Activated naive CD4-positive, alpha-beta T cell treated with anti-CD3 and anti-CD28 coated beads, Interleukin-2, amount 50 U/mL, for 24 hours (primary cell): ENCODE measurements at regions not wholly inside any gene's neighbourhood (a gene's known extent, or its start where the extent isn't known, plus 50 kb on each side); places are given as distances from the start of the nearest gene placed in this dataset.
A peak's percentile ranks its signal among the peaks of the same experiment; 100 is the strongest.

Source experiments
- H3K27ac Mint-ChIP-seq: one replicate; pipeline ENCODE4 v1.8.0; 2021; ENCODE audit warnings: mild to moderate bottlenecking, mixed read lengths
- H3K27me3 Mint-ChIP-seq: one replicate; pipeline ENCODE4 v1.8.0; 2021; ENCODE audit warnings: mixed read lengths
- H3K36me3 Mint-ChIP-seq: one replicate; pipeline ENCODE4 v1.8.0; 2021; ENCODE audit warnings: mixed read lengths
- H3K4me1 Mint-ChIP-seq: one replicate; pipeline ENCODE4 v1.8.0; 2021; ENCODE audit warnings: mixed read lengths
- H3K4me3 Mint-ChIP-seq: one replicate; pipeline ENCODE4 v1.8.0; 2021; ENCODE audit warnings: mild to moderate bottlenecking, mixed read lengths
- H3K9me3 Mint-ChIP-seq: one replicate; pipeline ENCODE4 v1.8.0; 2021; ENCODE audit warnings: mixed read lengths

- Mint-ChIP-seq H3K4me1 (no peaks in the 10 kb centered on the region), H3K27ac (no peak overlapping the region), H3K27me3 (no peaks in the 10 kb centered on the region), H3K36me3 (no peaks in the 10 kb centered on the region), H3K4me3 (no peak overlapping the region), H3K9me3 (peaks cover 16% of the 10 kb centered on the region)
These were observed 673.4 kb upstream of the CBLB start for GRCh38 chr3:106542101-106542769.

- no peaks in the 10 kb centered on the region for H3K9me3 Mint-ChIP-seq
- H3K36me3 Mint-ChIP-seq, result no peaks in the 10 kb centered on the region
- H3K27me3 Mint-ChIP-seq, result no peaks in the 10 kb centered on the region
- H3K4me1 Mint-ChIP-seq, result no peaks in the 10 kb centered on the region
- H3K4me3 Mint-ChIP-seq, result no peak overlapping the region
- no peak overlapping the region for H3K27ac Mint-ChIP-seq
These were observed 683.7 kb upstream of the CBLB start for GRCh38 chr3:106552351-106553043.

- Mint-ChIP-seq H3K9me3 (no peaks in the 10 kb centered on the region), H3K36me3 (no peaks in the 10 kb centered on the region), H3K4me1 (no peaks in the 10 kb centered on the region), H3K4me3 (no peak overlapping the region), H3K27me3 (no peaks in the 10 kb centered on the region), H3K27ac (peak overlapping the region; percentile 24)
These were observed 691.7 kb upstream of the CBLB start for GRCh38 chr3:106560451-106560966.

GRCh38 chr3:106566277-106566676 lies 697.5 kb upstream of the CBLB start:
- Mint-ChIP-seq H3K27ac (no peak overlapping the region), H3K36me3 (no peaks in the 10 kb centered on the region), H3K4me1 (no peaks in the 10 kb centered on the region), H3K27me3 (no peaks in the 10 kb centered on the region), H3K4me3 (no peak overlapping the region), H3K9me3 (no peaks in the 10 kb centered on the region)

- Mint-ChIP-seq H3K4me1 (no peaks in the 10 kb centered on the region), H3K27ac (no peak overlapping the region), H3K4me3 (no peak overlapping the region), H3K27me3 (no peaks in the 10 kb centered on the region), H3K9me3 (no peaks in the 10 kb centered on the region), H3K36me3 (no peaks in the 10 kb centered on the region)
These were observed 701.6 kb upstream of the CBLB start for GRCh38 chr3:106570426-106570825.

- no peak overlapping the region for H3K27ac Mint-ChIP-seq
These were observed 704.8 kb upstream of the CBLB start for GRCh38 chr3:106573605-106574004.

GRCh38 chr3:106575029-106575428 lies 706.2 kb upstream of the CBLB start:
- Mint-ChIP-seq H3K4me3 (no peak overlapping the region), H3K27me3 (no peaks in the 10 kb centered on the region)

More at GRCh38 chr3:106573605-106574004, 704.8 kb upstream of the CBLB start:
- Mint-ChIP-seq H3K36me3 (no peaks in the 10 kb centered on the region), H3K27me3 (no peaks in the 10 kb centered on the region), H3K4me1 (no peaks in the 10 kb centered on the region), H3K9me3 (no peaks in the 10 kb centered on the region), H3K4me3 (no peak overlapping the region)

GRCh38 chr3:106577241-106577640 lies 708.4 kb upstream of the CBLB start:
- no peaks in the 10 kb centered on the region for H3K4me1 Mint-ChIP-seq
- no peak overlapping the region for H3K27ac Mint-ChIP-seq

More at GRCh38 chr3:106575029-106575428, 706.2 kb upstream of the CBLB start:
- Mint-ChIP-seq H3K4me1 (no peaks in the 10 kb centered on the region), H3K9me3 (no peaks in the 10 kb centered on the region), H3K36me3 (no peaks in the 10 kb centered on the region), H3K27ac (no peak overlapping the region)

GRCh38 chr3:106578911-106579310 lies 710.1 kb upstream of the CBLB start:
- no peak overlapping the region for H3K4me3 Mint-ChIP-seq
- no peaks in the 10 kb centered on the region for H3K4me1 Mint-ChIP-seq
- no peaks in the 10 kb centered on the region for H3K36me3 Mint-ChIP-seq
- H3K27ac Mint-ChIP-seq, result no peak overlapping the region
- no peaks in the 10 kb centered on the region for H3K9me3 Mint-ChIP-seq
- no peaks in the 10 kb centered on the region for H3K27me3 Mint-ChIP-seq

More at GRCh38 chr3:106577241-106577640, 708.4 kb upstream of the CBLB start:
- Mint-ChIP-seq H3K27me3 (no peaks in the 10 kb centered on the region), H3K9me3 (no peaks in the 10 kb centered on the region), H3K4me3 (no peak overlapping the region), H3K36me3 (no peaks in the 10 kb centered on the region)

GRCh38 chr3:106582151-106582550 lies 713.3 kb upstream of the CBLB start:
- H3K4me3 Mint-ChIP-seq, result no peak overlapping the region
- H3K27ac Mint-ChIP-seq, result no peak overlapping the region
- no peaks in the 10 kb centered on the region for H3K36me3 Mint-ChIP-seq
- no peaks in the 10 kb centered on the region for H3K4me1 Mint-ChIP-seq
- H3K27me3 Mint-ChIP-seq, result no peaks in the 10 kb centered on the region
- H3K9me3 Mint-ChIP-seq, result no peaks in the 10 kb centered on the region

GRCh38 chr3:106587551-106587950 lies 718.7 kb upstream of the CBLB start:
- Mint-ChIP-seq H3K4me1 (no peaks in the 10 kb centered on the region), H3K36me3 (no peaks in the 10 kb centered on the region), H3K27me3 (no peaks in the 10 kb centered on the region), H3K9me3 (no peaks in the 10 kb centered on the region), H3K27ac (no peak overlapping the region), H3K4me3 (no peak overlapping the region)

- Mint-ChIP-seq H3K4me1 (peaks cover 6% of the 10 kb centered on the region), H3K27me3 (no peaks in the 10 kb centered on the region), H3K36me3 (no peaks in the 10 kb centered on the region), H3K4me3 (no peak overlapping the region), H3K9me3 (no peaks in the 10 kb centered on the region), H3K27ac (no peak overlapping the region)
These were observed 719.9 kb upstream of the CBLB start for GRCh38 chr3:106588739-106589138.

- H3K9me3 Mint-ChIP-seq, result no peaks in the 10 kb centered on the region
- H3K36me3 Mint-ChIP-seq, result no peaks in the 10 kb centered on the region
- H3K27me3 Mint-ChIP-seq, result no peaks in the 10 kb centered on the region
- peaks cover 11% of the 10 kb centered on the region for H3K4me1 Mint-ChIP-seq
- no peak overlapping the region for H3K4me3 Mint-ChIP-seq
- no peak overlapping the region for H3K27ac Mint-ChIP-seq
These were observed 720.6 kb upstream of the CBLB start for GRCh38 chr3:106589311-106589942.

GRCh38 chr3:106590216-106590615 lies 721.4 kb upstream of the CBLB start:
- no peaks in the 10 kb centered on the region for H3K36me3 Mint-ChIP-seq
- H3K4me3 Mint-ChIP-seq, result no peak overlapping the region
- no peaks in the 10 kb centered on the region for H3K27me3 Mint-ChIP-seq
- peaks cover 11% of the 10 kb centered on the region for H3K4me1 Mint-ChIP-seq
- H3K9me3 Mint-ChIP-seq, result no peaks in the 10 kb centered on the region
- no peak overlapping the region for H3K27ac Mint-ChIP-seq

GRCh38 chr3:106593381-106593780 lies 724.6 kb upstream of the CBLB start:
- H3K4me1 Mint-ChIP-seq, result peaks cover 11% of the 10 kb centered on the region
- no peaks in the 10 kb centered on the region for H3K36me3 Mint-ChIP-seq
- no peaks in the 10 kb centered on the region for H3K27me3 Mint-ChIP-seq
- no peak overlapping the region for H3K27ac Mint-ChIP-seq
- H3K4me3 Mint-ChIP-seq, result no peak overlapping the region
- H3K9me3 Mint-ChIP-seq, result no peaks in the 10 kb centered on the region
